DMS 273 (cell line): ENCODE measurements at regions not wholly inside any gene's neighbourhood (a gene's known extent, or its start where the extent isn't known, plus 50 kb on each side); places are given as distances from the start of the nearest gene placed in this dataset.

ENCODE experiments used
- DNase-seq: peaks from one replicate; lab custom pipeline; 2025; ENCODE audit not compliant: unreplicated experiment; lab: John Stamatoyannopoulos, UW

DNA sequence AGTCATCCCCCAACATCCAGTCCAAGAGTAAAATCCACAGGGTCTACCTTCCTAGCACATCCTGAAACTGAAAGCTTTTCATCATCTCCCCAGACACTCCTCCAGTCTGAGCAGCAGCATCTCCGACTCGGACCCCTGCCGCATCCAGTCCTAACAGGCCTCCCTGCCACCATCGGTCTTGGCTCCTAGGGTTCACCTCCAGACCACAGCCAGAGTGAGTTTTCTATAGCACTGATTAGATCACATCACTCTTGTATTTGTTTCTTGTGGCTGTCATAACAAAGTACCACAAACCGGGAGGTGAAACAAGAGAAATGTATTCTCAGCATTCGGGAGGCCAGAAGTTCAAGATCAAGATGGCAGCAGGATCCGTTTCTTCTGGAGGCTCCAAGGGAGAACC, 187.8 kb downstream of the TOMM20 start:
- no peak for DNase-seq

DNA sequence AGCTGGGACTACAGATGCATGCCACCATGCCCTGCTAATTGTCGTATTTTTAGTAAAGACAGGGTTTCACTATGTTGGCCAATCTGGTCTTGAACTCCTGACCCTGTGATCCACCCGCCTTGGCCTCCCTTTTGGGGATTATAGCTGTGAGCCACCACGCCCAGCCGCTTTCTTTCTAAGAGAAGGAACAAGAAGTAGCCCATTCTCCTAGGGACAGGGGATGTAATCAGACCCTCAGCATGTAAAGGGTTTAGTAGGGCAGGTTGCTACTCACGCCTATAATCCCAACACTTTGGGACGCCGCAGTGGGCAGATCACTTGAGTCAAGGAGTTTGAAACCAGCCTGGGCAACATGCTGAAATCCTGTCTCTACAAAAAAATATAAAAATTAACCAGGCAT, 189.7 kb downstream of the TOMM20 start:
- DNase-seq, result no peak

DNA sequence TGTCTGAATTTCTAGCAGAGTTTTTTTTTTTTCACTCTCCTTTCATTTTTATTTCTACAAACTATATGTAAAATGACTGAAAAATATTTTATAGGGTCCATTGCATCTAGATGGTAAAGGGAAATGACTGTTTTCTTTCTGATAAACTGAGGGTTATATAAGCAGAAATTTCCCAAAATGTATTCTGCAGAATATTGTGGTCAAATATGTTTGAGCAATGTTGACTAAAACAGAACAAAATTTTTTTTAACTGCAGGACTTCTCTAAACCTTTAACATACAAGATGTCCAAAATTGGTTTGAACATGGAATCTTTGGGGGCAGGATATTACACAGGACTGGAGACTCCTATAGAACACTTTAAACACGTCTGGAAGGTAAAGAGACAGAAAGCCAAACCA, 190.5 kb downstream of the TOMM20 start:
- no peak for DNase-seq

DNA sequence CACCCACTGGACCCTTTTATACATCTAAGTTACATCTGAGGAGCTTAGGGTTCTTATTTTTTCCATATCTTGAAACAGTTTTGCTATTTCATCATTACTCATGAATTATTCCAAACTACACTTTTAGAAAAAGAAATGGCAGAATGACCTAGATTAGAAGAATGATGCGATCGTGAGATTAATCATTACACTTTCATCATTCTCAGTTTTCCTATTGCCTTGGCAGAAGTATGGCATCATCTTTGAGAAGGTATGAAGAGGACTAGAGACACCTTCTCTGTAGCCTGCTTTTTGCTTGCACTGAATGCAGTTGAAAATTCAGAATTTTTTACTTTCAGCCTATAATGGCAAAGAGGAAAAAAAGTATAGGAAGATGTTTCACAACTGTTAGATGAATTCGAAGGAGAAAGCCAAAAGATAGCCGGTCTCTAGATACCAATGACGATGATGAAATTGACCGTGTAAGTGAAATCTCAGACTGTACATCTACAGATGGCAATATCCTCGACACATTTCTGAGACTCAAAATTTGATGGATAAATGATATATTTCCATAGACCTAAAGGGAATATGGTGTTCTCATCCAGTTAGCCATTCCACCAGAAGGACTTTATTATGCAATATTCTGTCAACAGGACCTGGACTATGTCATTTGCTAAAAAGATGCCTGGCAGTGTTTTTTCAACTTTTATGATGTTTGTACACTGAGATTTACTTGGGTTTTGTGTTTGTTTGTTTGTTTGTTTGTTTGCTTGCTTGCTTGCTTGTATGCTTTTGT, 191.8 kb downstream of the TOMM20 start:
- no peak for DNase-seq

DNA sequence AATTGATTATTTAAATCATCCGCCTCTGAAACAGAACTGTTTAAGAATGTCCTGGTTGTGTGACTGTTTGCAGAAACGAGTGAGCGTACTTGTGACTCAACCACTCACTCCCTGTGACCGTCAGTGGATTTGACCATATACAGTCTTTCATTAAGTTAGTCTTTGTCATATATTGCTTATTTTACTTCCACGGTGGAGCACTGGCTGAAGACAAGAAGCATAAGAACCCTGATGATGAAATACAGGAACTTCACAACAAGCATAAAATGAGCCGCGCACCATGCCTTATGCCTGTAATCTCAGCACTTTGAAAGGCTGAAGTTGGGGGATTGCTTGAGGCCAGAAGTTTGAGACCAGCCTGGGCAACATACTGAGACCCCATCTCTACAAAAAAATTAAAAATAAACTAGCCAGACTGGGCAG, 194.0 kb downstream of the TOMM20 start:
- no peak for DNase-seq

DNA sequence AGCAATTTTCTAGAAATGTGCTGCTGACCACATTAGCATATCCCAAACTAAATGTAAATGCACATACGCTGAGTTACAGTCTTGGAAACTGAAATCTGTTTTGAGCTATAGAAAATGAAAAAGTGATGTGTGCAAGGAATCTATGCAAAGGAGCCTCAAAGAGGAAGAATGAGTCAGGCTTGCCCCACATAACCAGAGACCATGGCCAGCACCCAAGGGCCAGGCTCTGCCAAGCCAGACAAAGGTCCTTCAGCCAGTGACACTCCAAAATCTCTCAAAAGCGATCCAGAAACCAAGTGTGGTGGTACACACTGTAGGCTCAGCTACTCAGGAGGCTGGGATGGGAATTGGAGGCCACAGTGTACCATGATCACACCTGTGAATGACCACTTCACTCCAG, 195.2 kb downstream of the TOMM20 start:
- DNase-seq, result no peak

DNA sequence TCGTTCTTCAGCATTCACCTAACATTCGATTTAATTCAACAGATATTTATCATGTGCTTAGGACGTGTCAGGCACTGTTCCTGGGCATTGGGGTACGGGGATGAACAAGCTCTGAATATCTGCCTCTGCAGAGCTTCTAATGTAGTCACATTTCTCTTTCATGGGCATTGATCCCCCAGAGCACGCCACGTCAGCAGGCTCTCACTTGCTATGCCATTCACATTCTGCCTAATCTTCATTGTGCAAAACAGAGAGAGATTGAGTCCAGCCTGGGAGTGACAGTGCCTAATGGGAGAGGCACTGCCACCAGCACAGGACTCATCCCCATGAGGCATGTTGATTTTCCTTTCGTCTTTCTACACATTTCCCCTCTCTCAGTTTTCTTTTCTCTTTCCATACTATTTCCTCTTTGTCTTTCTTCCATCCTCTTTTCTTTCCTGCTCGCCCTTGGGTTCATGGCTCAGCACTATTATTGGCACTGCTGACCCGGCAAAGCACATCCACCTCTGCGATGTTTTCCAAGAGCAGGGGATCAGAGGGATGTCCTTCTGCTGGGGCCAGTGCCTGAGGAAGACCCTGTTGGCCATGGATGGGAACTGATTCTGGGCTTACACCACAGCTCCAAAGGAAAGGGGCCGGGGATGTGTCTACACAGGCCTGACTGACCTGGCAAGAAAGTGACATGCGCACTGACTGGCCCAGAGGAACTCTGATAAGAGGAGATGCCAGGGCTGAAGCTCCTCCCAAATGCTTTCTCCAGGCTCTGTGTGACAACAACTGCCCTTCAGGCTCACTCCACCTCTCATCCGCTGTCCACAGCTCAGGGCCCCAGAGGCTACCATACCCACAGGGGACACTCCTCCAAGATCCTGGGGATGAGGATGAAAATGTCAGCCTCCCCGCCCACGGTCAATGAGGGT, 195.9 kb downstream of the TOMM20 start:
- DNase-seq, result no peak

DNA sequence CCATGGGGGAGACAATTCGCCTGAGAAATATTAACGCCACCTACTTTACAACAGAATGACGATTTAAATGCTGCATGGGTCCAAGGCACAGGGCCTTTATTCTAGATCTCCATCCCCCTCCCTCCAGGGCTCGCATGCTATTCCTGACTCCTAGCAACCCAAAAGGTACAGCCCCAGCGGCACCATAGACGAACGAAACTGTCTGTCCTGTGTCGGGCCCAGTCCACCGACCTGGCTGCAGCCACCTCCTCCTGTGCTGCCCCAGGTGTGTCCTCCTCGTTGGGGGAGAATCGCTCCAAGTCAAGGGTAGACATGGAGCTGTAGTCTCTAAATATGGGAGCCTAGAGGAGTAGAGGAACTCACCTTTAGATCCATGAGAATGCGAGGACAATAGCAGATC, 196.5 kb downstream of the TOMM20 start:
- DNase-seq, result no peak

DNA sequence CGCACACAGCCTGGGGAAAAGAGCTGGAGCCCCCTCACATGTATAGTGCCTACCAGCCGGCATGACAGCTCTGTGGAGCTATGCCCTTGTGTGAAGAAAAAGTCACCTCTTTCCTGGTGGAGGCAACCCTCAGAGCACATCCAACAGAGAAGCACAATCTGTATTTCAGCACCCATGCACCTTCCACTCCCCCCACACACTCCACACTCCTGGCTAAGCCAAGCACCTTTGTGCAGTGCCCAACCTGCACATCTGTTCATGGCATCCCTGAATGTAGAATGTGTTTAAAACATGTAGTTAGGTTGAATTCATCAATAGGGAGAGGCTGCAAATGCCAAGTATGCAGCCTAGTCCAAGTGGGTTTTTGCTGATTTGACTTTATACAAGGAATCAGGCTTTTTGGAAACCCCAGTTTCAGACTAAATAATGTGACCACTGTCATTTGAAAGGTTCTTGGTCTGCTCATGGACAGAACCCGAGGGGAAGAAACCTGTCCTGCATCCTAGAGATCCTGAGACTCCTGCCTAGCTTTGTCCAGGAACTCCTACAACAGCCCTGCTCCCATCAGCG, 197.1 kb downstream of the TOMM20 start:
- DNase-seq, result no peak

DNA sequence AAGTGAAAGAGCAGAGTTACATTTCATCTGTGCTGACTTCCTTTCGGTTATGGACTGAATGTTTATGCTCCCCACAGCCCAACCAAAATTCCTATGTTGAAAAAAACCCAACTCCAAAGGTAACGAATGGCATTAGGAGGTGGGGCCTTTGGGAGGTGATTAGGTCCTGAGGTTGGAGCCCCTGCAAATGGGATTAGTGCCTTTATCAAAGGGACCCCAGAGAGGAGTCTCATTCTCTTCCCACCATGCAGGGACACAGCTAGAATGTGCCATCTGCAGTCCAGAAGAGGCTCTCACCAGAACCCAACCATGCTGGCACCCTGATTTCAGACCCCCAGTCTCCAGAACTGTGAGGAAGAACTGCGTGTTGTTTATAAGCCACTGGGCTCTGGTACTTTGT, 199.3 kb downstream of the TOMM20 start:
- no peak for DNase-seq

DNA sequence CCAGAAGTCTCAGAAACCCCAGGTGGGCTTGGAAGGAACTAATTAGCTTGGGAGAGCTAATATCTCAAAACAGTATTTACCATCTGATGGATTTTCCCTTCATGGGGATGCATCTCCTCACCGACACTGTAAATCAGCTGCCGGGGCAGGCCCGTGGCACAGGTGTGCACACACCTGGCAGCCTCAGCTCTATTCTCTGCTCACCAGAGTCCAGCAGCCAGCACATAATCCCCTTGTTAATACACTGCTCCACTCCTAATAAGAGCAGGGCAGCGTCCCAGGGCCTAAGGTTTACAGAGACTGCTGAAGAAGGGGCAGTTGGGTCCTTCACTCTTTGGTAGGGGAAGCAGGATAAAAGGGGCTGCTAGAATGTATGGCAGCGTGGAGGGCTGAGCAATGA, 200.0 kb downstream of the TOMM20 start:
- no peak for DNase-seq

DNA sequence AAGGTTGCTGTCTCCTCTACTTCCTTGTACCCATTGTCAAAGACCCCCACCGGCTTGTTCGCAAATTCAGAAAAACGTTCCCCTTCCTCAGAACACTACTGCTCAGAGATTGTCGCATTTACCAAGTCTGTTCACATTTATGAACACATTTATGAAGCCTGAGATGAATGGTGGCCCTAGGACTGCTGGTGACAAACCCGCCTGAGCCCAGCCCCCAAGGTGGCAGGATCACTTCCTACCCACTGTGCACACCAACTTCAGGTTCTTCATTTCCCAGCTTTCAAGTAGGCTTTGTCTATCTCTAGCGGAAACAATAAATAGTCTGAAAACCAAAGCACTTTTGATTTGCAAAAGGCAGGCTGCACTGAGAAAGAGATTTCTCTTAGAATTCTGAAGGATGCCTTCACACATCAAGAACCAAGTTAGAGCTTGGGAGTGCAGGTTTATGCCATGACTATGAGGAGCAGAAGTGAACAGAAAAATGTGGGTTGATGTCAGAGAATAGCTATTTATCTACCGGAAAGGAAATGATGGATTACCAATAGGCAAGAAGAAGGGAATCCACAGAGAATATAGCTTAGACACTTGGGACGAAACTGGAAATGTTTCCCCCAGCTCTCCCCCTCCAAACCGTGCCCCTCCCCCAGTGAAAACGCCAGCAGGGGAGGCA, 200.5 kb downstream of the TOMM20 start:
- DNase-seq, result no peak

DNA sequence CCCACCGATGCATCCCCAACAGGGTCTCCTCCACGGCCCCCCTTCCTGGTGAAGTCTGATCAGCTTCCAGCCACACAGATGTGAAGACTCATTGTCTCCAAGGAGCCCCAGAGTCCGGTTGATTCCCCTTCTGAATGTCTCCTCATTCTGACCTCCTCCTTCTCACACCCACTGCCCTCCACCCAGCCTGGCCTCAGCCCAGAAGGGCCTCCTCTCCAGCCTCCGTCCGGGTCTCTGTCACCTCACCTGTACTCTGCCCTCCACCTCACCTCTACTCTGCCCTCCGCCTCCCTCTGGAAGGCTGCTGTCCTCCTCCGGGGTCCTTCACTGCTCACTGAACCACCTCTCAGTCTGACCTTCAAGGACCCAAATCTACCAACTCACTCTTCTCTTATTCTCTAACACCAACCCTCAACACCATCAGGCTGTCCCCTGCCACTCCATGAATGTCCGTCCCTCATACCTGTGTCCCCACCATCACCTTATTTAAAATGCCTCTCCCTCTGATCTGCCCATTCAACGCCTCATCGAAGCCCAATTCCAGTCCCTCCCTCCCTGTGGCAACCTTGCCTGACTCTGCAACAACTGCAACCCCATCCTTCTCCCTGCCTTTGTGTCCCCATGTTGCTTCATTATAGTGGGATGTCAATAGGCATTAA, 201.2 kb downstream of the TOMM20 start:
- DNase-seq, result no peak

DNA sequence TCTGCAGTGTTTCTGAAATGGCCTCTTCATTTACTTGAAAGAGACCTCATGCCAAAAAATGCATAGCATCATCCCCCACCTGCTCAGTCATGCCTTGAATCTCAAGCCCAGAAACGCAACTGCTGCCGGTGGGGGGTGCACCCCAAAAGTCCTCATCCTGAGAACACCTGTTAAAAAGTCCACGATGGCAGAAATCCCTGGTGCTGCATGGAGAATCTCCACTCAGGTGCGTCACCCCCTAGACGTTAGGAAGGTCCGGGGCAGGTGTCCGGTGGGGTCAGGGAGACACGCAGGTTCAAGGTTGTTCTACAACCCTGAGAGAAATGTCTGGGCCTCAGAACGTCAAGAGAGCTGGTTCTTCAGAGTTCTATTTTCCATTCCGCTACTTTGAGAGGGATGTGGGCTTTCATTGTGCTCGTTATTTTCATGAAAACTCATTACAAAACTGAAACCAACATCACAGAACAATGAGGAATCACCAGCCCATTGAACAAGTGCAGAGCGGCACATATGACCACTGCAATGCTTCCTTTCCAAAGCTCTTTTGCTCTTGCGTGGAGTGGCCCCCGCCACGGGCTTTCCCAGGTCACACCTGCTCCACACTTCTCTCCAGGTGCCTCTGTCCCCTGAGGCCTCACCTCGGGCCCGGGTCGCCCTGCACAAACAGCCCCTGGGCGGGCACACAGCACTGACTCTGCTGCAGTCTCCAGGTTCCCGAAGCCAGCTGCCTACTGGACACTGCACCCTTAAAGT, 201.9 kb downstream of the TOMM20 start:
- DNase-seq, result no peak

DNA sequence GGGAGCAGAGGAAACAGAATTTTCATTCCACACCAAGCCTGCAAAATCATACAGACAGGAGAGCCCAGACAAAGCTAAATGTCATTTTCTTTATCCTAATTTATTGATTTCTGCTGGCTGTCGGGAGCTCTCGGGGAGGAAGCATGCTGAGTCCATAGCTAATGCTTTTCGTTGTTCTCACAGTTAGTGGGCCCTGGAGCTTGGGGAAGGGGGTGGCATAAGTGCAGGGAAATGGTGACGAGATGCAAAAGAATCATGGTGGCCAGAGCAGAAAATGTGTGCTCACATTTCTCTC, 202.4 kb downstream of the TOMM20 start:
- no peak for DNase-seq

DNA sequence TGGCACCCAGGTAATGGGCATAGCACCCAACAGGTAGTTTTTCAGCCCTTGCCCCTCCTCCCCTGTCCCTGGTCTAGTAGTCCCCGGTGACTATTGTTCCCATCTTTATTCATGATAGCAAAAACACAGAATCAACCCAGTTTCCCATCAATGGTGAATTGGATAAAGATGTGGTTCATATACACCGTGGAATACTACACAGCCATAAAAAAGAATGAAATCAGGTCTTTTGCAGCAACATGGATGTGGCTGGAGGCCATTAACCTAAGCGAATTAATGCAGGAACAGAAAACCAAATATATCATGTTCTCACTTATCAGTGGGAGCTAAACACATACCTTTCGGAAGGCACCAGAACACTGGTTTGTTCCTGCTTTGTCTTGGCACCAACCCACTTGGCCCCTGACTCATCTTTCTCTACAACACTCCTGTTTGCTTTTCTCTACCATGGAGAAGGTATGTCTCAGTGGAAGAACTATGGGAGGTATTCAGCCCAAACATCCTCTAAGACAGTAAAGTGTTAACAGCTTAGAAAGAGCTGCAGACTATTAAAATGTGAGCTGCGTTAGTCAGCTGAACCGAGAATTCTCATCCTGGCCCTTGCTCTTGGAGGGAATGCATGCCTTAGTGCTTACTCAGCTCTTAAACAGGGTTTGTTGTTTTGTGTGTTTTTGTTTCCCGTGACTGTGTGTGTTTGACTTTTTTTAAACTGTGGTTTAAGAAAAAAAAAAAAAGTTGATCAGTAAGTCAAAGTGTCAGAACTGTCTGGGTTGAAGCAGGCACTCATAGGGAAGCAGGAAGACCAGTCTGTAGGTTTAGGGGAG, 203.0 kb downstream of the TOMM20 start:
- no peak for DNase-seq

DNA sequence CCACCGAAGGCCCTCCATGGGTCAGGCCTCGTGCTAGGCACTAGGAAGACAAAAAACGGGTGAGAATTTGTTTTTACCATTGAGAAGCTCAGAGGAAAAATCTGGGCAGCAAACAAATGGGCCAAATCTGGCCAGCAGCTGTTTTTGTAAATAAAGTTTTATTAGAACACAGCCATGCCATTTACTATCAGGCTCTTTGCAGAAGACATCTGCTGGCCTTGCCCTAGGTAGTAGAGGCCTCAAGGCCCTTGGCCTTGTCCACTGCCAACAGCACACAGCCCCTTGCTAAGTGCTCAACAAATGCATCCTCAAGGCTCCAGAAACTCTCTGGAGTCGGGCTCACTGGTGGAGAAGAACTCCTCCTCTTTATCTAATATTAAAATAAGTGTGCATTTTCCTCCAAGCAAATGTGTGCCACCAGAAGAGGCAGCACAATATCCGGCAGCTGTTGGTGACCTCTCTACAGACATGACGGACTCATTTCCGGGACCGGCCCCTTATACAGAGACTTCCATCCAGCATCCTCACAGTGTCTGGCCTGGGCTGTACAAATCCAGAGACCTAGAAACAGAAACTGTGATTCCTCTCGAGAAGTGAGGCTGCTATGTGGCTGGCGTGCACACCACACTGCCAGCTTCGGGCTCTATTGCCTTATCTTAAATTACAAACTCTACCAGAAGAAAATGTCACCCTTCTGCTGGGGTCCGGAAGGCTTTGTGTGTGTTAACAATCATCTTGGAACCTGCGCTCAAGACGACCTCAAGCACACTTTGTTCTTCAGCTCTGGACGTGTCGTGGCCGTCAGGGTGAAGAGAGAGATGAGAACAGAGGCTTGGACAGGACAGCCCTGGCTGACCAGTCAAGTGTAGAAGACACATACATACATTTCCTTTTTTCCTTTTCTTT, 203.9 kb downstream of the TOMM20 start:
- no peak for DNase-seq

DNA sequence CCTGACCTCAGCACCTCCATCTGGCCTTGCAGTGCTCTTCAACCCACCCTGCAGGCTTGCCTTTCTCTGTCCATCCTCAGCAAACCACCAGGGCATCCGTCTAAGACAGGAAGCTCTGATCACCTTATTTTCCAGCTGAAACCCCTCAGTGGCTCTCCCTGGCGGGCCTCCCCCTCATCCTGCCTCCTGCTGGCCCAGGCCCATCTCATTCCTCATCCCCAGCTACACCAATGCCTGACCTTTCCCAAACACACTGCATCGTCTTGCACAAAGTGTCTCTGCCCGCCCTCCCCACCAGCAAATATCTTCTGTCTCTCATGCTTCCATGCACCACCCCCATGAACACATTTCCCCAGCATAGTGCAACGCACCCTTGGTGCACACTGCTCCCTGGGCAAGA, 205.0 kb downstream of the TOMM20 start:
- DNase-seq, result no peak

DNA sequence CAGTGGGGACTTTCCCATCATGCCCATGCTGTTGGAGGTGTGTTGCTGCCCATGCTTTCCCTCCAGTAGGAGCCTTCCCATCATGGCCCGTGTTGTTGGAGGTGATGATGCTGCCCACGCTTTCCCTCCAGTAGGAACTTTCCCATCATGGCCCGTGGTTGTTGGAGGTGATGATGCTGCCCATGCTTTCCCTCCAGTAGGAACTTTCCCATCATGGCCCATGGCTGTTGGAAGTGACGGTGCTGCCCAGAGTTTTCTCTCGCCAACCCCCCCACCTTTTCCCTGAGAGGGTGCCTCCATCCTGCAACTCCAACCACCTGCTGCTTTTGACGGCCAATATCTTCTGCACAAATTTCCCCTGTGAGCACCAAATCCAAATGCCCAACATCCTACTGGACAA, 205.7 kb downstream of the TOMM20 start:
- DNase-seq, result no peak
